GM21367 (cell line): ENCODE measurements at regions not wholly inside any gene's neighbourhood (a gene's known extent, or its start where the extent isn't known, plus 50 kb on each side); places are given as distances from the start of the nearest gene placed in this dataset.
"Not testable (repeated sequence)": the region's sequence is repeated elsewhere in the genome, so short reads cannot be mapped to it uniquely, and the experiment has no call there.

Source experiments
- ATAC-seq: cut with Tn5 transposase; IDR thresholded peaks from one replicate; pipeline ENCODE4 v1.9.1; 2021; ENCODE audit not compliant: unreplicated experiment

- no peak for ATAC-seq
Measured at GRCh38 chr14:28152453-28153044, 614.0 kb upstream of the FOXG1 start.

GRCh38 chr14:28157289-28157869 is 609.2 kb upstream of the FOXG1 start:
- ATAC-seq: no peak

DNA sequence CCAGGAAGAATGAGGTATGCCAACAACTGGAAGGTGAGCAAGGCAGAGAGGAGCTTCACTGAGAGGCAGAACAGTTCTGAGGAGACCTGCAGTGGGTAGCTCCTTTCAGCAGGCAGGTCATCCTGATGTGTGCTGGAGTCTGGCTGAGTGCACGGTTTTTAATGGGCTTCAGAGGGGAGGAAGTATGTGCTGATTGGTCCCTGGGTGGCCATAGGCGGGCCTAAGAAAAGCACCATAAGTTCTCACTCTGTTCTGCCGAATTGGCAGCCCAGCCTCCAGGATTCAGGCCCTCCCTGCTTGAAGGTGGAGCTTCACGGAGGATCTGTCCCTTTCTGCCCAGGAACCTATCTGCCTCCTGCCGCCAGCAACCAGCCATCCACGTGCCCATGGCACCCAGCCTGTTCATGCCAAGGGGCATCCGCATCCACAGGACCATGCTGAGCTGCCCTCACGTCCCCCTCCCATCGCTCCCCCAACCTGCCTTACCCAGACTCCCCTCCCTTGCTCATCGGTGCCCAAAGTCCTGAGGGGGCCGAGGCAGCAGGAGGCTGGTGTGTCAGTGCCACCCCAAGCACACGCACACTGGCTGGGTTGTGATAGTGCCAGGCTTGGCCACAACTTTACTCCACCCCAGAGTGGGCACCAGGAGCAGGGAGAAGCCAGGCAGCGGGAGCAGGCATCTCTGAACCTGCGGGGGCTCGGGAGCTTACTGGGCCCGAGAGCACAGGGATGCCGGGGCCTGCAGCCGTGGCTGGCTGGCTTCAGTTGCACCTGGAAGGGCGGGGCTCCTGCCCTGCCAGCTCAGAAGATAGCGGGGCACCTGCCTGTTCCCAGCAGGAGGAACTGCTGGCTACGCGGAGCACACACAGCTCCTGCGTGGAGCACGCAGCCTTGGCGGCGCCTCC is 608.4 kb upstream of the FOXG1 start:
- ATAC-seq: no peak

GRCh38 chr14:28161040-28161439 is 605.5 kb upstream of the FOXG1 start:
- ATAC-seq: no peak

GRCh38 chr14:28163233-28163632 is 603.4 kb upstream of the FOXG1 start:
- no peak for ATAC-seq

DNA sequence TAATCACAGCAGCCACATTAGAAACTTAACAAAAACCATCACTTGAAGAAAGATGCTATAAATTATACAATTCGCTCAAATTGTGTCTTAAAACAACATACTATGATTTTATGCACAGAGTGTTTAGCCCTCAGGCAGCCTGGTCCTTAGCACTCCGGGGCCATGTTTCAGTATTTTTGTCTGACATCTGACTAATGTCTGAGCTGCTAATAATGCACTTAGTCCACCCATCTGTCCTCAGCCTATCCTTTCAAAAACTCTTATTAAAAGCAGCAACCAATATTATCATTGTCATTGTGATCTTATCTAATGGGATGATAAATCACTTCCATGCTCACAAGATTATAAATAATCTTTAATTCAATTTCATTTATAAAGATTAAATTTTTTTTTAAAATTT is 602.7 kb upstream of the FOXG1 start:
- ATAC-seq: no peak

DNA sequence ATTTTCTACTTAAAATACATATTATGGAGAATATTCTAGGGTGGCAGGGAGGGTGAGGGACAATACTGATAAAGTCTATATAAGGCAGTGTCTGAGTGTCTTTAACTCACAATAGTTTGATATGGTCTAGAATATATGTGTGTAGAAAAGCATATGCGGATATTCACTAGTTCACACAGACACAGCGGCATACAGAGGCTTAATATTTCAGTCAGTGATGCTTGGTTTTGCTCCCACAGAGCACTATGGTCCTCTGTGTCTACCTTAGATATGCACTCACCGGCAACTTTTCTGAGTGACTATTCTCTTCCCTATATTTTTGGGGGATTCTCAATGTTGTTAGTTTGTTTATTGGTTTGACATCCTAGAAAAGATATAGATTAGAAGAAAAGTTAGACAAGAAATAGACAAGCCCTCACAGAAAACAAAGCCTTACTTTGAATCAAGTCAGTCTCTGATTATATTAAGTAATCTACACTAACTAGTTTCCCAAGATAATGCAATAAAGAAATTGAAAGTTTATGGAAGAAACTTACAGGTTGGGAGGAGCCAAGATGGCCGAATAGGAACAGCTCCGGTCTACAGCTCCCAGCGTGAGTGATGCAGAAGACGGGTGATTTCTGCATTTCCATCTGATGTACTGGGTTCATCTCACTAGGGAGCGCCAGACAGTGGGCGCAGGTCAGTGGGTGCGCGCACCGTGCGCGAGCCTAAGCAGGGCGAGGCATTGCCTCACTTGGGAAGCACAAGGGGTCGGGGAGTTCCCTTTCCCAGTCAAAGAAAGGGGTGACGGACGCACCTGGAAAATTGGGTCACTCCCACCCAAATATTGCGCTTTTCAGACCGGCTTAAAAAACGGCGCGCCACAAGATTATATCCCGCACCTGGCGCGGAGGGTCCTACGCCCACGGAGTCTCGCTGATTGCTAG is 578.4 kb upstream of the FOXG1 start:
- ATAC-seq: not testable (repeated sequence)

DNA sequence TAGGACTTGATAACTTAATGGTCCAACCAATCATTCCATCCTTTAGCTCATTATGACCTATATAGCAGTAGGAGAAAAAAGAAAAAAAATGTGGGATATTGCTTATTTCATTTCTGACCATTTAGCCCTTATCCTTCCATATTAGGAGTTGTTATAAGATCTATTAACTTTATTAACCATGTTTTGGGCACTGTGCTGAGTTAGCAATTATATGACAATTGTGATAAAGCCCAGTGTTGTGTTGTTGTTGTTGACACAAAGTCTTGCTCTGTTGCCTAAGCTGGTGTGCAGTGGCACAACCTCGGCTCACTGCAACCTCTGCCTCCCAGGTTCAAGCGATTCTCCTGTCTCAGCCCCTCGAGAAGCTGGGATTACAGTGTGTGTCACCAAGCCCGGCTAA is 569.7 kb upstream of the FOXG1 start:
- no peak for ATAC-seq

GRCh38 chr14:28220391-28220790 is 546.2 kb upstream of the FOXG1 start:
- ATAC-seq: no peak

GRCh38 chr14:28240909-28241308 is 525.7 kb upstream of the FOXG1 start:
- no peak for ATAC-seq

GRCh38 chr14:28242895-28243294 is 523.7 kb upstream of the FOXG1 start:
- no peak for ATAC-seq

DNA sequence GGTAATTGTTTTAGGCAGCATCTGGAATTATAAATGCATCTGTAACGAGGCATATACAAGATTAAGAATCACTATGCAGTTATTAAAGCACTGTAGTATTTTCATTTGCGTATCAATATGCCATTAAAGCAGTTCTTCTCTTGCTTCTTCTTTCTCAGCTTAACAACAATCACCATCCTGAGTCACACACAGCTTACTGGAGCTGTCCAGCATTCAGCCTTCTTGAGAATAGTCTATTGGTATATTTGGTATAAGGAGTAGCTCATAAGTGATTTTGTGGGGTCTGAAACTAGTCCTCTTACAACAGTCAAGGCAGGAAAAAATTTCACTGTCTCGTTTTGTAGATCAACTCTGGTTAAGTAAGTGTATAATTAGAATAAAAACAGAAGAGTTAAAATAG is 523.0 kb upstream of the FOXG1 start:
- ATAC-seq: no peak

GRCh38 chr14:28245216-28245615 is 521.4 kb upstream of the FOXG1 start:
- ATAC-seq: no peak

- no peak for ATAC-seq
Measured at GRCh38 chr14:28247491-28247890, 519.1 kb upstream of the FOXG1 start.

DNA sequence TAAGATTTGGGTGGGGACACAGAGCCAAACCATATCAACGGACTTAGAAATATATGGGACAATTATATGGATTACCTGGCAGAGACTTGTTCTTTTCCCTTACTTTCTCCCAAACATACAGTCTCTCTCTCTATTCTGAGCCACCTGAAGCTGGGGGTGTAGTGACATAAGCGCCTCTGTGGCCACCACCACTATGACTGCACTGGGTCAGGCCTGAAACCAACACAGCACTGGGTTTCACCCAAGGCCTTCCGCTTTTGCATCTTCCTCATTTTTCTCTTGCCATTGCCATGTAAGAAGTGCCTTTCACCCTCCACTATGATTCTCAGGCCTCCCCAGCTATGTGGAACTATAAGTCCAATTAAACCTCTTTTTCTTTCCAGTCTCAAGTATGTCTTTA is 514.5 kb upstream of the FOXG1 start:
- not testable (repeated sequence) for ATAC-seq

- no peak for ATAC-seq
Measured at GRCh38 chr14:28254768-28255167, 511.8 kb upstream of the FOXG1 start.

- no peak for ATAC-seq
Measured at GRCh38 chr14:28264306-28264705, 502.3 kb upstream of the FOXG1 start.

- ATAC-seq: no peak
Measured at GRCh38 chr14:28272270-28272669, 494.3 kb upstream of the FOXG1 start.

- no peak for ATAC-seq
Measured at GRCh38 chr14:28280530-28280929, 486.1 kb upstream of the FOXG1 start.

DNA sequence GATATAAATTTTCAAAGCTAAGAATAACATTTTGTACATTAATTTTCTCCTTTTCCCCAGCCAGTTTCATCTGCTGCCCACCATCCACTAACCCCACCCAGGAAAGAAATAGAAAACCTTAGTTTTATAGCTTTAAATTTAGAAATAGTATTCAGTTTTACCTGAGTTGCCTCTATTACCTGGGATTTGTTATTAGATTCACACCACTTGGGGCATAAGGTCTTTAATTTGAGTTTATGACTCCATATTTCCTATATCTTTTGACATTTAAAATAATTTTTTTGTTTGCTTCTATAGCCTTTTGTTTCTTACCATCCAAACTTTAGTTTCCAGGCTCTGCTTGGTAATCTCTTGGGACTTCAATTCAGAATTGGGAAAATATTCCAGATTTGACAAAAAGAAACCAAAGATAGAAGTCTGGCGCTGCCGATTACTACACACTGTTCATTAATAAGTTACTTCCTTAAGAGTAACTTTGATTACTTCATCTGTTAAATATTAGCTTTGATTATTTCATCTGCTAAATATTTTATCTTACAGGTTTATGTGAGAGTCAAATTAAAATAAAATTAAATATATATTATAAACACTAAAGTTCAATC is 485.5 kb upstream of the FOXG1 start:
- ATAC-seq: no peak
